GM12891 (cell line): ENCODE measurements at regions not wholly inside any gene's neighbourhood (a gene's known extent, or its start where the extent isn't known, plus 50 kb on each side); places are given as distances from the start of the nearest gene placed in this dataset.

Source experiments
- POLR2A ChIP-seq: IDR thresholded peaks from 2 replicates; pipeline ENCODE4 v1.6.1; 2011; ENCODE audit warnings: low read depth, low read length, control low read depth
- POLR2AphosphoS5 ChIP-seq: IDR thresholded peaks from 2 replicates; pipeline ENCODE4 v1.6.1; 2011; ENCODE audit warnings: low read depth, low read length, control low read depth

DNA sequence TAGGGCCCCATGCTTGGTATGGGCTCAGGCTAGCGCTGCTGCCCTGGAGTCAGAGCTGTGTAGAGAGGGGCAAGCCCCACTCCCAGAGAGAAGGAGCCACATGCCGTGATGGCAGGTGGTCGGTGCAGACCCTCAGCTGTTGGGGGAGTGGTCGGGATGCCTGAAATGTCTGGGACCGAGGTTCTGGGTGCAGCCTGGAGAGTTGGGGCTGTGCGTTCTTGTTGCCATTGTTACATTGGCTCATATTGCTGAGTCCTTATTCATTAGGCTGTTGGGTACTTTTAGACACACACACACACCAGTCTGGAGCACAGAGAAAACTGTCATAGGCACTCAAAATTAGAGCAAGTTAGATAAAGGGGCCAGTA, 83.9 kb downstream of the UNC5CL start:
- TF ChIP-seq POLR2AphosphoS5: no peak
- TF ChIP-seq POLR2A: no peak
